HG03460 (cell line): ENCODE measurements at regions not wholly inside any gene's neighbourhood (a gene's known extent, or its start where the extent isn't known, plus 50 kb on each side); places are given as distances from the start of the nearest gene placed in this dataset.

Source experiments
- ATAC-seq: cut with Tn5 transposase; IDR thresholded peaks from one replicate; pipeline ENCODE4 v1.9.1; 2021; ENCODE audit not compliant: unreplicated experiment

DNA sequence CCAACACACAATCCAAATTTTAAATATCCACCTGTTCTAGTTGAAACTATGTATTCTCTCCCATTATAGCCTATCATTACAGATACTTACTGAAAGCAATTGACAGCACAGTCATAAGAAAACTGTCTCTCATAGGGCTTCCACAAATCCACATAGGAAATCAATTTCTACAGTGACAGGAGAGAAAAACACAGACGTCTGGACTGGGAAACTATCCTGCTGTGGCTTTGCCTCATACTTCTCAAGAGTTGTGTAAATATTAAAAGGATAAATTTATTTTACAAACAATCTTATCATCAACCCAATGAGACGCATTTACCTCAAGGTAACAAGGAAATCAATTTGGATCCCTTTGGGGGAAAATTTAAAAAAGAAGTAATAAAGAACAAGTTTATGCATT lies 517.5 kb downstream of the EFNA5 start:
- no peak for ATAC-seq

DNA sequence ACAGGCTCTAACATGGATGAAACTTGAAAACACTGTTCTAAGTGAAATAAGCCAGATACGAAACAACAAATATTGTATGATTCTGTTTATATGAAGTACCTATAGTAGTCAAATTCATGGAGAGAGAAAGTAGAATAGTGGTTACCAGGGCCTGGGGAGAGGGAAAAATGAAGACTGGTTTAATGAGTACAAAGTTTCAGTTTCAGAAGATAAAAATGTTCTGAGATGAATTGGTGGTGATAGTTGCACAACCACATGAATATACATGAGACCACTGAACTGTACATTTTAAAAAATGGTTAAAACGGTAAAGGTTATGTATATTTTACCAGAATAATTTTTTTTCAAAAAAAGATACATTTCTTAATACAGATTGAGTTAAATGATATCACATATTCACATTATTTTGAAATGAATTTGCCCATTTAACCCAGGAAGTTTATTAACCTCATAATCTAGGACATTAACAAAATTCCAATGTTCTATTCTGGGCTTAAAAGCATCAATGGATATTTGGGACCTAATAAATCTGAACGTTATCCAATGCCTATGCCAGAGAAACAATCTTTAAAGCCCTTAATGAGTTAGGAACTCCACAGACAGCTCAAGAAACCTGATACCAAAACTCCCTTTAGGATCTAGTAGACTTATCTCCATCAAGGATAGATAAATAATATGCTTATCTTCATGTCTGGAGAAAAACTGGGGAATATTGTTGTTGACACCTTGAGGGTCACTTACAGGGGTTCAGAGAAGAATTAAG lies 521.3 kb downstream of the EFNA5 start:
- ATAC-seq: peak; percentile 96

DNA sequence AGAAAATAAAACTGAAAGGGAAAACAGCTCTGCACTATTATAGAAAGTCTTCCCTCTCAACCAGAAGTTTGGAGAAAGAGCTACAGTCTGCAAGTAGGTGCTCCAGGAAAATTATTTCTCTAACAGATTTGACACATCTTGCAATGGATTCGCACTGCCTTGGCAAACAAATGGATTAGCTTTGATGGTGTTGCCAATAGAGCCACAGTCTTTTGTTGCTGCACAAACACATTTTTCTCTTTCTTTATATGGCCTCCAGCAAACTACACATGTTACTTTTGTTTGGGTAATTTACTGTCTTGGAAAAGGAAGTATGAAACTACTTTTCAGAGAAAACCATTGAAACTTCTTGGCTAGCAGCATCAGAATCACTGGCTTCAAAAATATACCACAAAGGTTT lies 523.1 kb downstream of the EFNA5 start:
- no peak for ATAC-seq

DNA sequence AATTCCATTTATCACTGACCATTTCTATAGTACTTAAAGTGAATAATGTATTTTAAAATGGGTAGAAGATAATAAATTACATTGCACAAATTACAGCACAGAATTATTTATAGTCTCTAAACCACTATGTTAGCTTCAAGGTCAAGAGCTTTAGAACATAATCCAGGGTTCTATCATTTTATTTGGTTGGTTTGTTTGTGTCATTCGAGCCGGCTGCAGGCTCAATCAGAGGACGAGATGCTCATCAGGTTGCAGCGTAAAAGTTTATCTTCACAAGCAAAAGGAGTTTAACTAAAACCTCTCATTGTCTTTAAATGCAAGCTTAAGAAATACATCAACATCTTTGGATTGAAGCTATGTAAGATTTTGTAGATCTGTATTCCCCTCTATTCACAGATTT lies 523.8 kb downstream of the EFNA5 start:
- no peak for ATAC-seq

DNA sequence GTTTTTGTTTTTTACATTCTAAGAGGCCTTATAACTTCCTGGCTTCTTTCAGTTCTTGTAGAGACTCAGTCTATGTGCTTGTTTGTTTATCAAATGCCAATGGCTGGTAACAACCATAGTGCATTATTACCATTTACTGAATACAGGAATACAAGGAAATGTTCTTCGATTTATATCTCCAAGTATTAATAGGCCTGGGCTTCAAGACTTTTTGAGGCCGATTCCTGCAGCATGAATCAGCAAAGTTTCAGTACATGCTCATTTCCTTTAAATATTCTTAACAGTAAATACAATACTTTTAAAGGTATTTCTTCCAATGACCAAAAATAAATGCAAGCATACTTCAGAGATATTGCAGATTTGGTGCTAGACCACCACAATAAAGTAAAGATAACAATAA lies 535.3 kb downstream of the EFNA5 start:
- ATAC-seq: no peak

DNA sequence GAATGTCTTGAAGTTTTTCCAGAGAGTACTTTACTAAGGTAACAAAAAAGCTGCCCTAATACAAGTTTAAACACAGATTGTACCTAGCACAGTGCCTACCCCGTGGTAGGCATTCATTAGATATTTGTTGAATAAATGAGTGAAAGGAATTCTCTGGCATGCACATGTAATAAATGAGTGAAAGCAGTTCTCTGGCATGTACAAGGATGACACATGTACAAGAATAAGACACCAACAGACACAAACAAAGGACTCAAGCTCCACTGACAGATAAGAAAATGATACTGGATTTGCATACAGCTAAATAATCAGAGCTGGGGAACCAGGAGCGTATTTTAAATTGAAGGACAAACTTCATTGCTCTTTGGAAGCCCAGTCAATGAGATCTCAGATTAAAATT lies 535.8 kb downstream of the EFNA5 start:
- ATAC-seq: no peak

DNA sequence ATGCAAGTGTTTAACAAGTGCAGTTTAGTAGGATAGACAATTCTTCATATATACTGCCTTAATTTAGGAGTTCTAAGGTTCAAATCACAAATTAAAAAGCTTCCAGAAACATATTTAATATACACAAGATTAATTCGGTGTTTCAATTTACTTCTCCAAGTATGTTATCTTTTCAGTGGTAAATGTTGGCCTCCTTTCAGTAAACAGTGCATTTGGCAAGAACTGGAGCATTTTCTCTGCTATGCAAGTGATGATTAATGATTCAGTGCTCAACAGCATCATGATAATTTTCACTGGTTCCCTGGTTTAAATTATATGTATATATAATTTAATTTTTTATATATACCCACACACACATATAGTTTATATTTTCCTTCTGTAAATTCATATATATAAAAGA lies 541.7 kb downstream of the EFNA5 start:
- no peak for ATAC-seq

DNA sequence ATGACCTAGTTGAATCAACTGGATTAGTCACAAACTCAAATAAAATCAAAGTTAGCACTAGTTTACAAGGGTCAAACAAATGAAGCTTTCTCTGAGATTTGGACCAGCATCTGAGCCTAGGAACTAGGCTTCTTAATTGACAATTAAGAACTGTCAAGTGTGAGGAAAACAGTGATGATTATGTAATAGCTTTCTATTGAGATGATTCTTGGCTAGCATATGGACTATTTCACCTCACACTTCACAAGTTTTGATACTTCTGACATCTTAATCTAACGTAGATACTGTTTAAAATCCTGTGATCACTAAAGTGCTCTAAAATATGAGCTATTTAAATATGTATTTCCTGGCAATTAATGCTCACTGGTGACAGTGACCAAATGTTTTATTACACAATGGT lies 542.9 kb downstream of the EFNA5 start:
- ATAC-seq: no peak

DNA sequence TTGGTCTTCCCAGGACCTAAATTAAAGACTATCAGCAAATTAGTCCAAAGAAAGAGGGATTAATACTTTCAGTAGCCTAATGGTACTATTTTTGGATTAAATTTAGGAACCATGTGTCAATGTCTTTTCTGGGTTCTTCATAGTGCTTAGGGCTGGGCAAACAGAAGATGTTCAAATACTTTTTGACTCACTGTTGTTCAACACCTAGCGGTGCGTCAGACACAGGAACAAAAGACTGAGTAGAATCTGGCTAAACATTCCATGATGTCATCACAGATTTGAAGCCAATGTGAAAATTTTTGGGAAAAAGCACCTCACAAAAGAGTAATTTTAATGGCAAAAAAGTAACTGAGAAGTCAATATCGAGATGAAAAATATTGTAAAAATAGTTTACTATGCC lies 544.4 kb downstream of the EFNA5 start:
- no peak for ATAC-seq

DNA sequence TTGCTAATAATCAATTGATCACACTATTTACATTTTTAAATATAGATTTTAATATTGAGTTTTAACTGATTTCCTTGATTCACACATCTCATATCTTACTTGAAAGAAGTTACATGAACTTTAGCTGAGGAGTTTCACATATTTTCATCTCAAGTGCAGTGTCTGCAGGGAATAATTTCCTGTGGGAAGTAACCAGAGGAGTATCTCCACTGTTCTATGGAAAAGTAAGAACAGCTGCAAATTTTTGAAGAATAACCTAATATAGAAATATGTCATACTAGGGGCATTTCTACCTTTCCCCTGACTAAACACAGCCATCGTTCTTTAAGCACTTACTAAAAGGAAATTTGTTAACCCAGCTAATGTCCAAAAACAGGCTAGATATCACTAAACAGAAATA lies 546.4 kb downstream of the EFNA5 start:
- ATAC-seq: no peak

DNA sequence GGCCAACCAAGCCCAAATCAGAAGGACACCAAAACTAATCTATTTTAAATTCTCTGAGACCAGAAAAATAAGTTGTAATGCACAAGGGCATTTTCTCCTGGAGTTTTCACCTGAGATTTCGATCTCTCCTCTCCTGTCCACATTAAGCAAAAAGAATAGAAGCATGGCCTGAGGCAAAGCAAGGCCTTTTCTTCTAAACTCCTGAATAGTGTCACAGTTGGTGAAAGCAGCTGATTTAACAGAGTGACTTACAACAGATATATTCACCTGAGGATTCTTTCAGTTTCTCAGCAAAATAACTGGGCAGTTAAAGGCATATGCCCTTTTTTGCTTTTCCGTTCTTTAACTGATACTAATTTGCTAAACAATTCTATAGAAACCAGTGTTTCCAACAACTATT lies 547.7 kb downstream of the EFNA5 start:
- ATAC-seq: no peak

DNA sequence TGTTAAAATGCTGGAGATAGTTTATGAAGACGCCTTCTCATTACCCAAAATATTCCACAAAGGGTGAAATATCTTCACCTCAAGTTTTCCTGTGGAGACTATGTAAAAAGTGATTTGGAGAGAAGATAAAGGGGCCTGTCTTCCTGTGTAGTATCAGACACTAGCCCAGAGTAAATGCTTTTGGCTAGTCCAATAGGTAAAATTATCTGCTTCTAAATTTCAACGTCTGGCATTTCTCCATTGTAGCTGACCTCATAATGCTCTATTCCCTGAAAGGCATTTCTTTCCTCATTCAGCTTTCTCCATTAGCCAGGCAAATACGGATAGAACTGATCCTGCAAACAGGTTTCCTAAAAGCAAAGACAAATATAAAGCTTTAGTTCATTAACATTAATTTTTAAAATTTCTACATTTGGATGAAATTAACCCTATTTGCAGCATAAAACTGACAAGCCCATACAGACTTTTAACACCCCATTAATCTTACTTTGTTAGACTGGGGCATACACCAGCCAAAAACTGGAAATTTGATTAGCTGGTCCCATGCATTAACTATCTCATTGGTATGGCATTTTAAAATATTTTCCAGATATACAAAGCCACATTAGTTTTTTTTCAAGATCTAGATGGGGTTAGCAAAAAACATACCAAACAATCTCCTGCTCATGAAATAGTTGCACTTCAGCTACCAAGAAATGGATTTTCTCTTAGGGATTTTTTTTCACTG lies 548.8 kb downstream of the EFNA5 start:
- ATAC-seq: no peak

DNA sequence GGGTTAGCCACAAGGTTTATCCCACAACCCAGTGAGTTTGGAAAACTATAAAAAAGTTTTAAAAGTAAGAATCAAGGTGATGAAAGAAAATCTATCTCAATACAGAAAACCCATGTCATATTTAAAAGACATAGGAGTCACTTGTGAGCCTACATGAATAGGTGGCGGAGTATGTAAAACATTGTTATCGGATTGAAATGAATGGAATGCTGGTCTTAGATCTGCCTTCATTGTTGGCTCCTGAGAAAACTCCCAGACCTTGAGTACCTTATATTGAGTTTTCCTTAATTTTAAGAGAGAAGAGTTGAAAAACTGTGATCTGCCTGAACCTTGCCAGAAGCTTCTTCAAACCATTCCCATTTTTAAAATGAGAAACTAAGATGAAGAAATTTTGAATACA lies 551.1 kb downstream of the EFNA5 start:
- ATAC-seq: no peak

DNA sequence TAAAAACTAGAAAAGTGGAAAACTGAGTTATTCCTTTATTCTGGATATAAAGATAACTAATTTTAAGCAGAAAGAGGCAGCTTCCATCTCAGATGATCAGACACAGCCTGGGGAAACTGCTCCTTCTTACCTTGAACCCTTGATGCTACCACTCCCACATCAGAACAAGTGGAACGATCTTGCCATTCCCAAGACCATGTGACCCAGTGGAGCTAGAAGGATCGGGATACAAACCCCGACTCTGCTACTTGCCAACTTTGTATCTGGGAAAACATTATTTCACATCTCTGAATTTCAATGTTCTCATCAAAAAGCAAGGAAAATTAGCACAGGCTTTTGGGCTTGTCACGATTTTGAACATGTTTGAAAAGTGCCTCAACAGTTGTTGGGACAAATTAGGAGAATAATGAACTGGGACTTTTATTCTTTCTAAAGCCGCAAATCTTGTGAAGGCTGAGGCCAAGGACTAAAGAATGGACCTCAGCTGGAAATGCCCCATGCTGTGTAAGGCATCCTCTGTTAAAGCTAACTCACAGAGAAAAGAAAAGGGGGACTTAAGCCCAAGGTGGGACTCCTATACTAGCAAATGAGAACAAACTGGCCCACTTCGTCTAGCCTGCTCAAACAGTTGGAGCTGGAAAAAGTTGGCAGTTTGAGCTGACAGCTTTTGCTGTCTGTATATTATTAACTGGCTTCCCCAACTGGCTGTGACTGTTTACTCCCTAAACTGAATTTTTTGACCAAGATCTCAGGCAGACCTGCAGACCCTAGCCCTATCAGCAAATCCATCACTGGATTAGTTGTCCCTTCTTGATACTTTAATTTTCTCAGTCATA lies 552.3 kb downstream of the EFNA5 start:
- ATAC-seq: no peak

DNA sequence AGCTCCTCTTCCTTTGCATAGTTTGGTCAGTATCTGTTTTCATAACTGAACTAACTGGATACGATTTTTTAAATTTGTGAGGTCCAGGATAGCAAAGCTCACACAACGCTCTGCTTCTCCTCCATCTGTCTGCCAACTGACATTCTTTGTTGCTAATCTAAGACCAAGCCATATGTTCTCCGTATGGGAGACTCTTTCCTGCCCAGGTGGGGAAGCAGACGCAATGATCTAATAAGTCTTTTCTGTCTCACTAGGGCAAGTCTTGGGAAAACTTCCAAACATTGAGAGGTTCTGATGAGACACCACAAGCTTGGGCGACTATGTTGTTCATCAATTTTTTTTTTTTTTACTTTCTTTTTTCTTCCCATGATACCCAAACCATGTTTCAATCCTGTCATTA lies 558.5 kb downstream of the EFNA5 start:
- ATAC-seq: no peak

DNA sequence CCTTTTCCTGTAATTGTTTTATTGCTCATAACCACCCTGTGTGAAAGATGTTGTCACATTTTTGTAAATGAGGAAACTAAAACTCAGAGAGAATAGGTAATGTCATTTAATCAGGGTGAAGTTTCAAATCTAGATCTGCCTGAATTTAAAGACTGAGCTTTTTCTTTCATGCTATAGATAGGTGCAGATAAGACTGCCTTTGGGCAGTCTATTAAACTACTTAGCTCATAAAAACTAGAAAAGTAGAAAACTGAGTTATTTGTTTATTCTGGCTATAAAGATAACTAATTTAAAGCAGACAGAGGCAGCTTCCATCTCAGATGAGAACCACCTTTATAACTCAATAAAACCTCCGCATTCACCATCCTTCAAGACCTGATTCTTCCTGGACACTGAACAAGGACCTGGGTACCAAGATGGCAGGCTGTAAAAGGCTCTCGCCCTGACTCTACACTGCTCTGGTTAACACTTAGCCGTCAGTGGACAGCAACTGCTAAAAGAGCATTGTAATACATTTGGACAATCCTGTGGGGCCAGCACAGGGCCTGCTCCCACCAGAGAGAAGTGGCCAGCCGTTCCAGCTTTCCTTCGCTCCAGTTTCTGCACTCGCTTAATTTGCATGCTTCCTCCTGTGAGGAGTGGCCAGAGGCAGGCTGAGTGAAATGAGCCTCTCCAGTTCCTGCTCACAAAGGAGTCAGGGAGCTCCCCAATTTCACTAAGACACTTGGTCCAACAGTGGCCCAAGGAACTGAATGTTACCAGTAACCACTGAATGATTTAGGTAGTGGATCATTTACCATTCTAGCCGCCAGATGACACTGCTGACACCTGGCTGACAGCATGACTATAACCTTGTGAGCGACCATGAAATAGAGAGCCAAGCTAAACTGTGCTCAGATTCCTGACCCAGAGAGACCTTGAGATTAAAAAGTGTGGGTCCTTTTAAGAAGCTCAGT lies 566.4 kb downstream of the EFNA5 start:
- ATAC-seq: peak; percentile 83

DNA sequence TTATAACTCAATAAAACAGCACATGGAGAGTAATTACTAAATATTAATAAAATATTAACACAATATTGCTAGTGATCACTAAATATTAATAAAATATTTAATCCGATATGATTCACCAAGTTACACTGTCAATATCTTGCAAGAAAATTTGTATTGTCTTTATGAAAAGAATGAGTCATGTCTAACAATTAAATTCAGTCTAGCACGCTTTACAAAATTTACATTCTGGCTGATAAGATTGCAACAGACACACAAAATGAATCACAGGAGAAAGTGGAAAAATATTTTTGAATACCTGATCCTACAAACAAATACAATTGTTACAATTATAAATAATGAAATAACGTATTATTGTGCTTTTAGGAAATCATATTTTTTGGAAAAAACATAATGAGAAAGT lies 567.2 kb downstream of the EFNA5 start:
- no peak for ATAC-seq

DNA sequence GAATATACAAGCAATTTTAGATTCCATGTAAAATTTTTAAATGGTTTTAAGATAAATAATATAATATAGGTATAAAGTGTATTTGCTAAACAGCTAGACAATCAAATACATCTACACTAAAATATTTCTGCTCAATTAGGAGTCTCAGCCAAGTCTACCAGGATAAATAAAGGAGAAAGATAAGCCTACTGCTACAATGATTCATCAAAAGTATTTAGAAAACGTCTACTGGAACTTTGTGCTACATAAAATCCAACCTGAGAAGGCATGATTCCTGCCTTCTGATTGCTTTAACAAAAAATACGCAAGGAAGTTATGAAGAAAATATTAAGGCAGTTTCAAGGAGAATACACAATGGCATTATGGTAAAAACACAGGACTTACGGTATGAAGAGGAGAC lies 570.6 kb downstream of the EFNA5 start:
- no peak for ATAC-seq

DNA sequence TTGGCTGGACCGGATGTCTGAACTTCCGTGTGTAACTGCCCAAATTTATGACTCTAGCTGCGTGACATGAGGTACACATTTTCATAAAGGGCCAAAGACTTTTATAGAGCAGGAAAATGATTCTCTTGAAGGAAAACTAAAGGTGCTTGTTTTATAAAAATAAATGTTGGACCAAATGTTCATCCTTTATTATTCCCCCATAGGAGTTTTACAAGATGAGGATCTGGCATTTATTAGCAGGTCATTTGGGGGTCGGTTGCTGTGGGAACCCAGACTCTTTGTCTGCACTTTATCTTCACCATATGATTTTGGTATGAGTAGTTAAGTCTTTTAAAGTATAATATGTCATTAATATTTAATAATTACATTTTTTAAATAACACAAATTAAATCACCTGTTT lies 571.2 kb downstream of the EFNA5 start:
- ATAC-seq: no peak

DNA sequence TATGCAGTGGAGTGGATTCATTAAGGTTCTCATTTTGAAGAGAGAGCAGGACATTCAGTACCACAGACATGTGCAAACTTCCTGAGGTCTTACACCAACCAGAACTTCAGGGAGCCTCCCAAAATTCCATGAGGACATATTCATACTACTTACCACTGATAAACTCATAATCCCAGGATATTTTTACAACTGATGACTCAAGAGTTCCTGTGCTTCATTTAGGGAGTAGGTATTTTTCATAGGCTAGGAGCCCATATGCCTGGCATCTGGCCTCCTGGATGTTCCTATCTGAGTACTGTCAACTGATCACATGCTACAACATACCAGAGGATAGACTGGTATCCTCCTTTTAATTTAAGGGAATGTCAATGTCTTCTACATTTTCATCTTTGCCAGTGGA lies 578.0 kb downstream of the EFNA5 start:
- ATAC-seq: no peak

DNA sequence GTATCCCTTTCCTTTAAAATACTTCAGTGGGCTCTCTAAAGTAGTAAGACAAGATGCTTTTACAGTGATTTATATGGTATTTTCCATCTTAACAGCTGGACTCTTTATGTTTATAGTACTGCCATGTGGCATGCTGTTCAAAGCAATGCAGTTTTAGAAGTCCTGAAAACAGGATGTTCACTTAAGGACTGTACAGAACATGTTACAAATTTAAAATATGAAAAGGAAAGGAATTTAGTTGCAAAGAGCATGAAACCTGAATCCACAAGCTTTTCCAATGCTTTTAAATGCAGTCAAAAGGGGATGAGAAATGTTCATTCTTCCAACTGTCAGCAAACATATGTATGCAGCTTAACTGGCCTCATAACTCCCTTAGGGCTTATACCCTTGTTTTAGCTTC lies 580.2 kb downstream of the EFNA5 start:
- no peak for ATAC-seq
